Osteoblast (primary cell): ENCODE measurements at regions not wholly inside any gene's neighbourhood (a gene's known extent, or its start where the extent isn't known, plus 50 kb on each side); places are given as distances from the start of the nearest gene placed in this dataset.
A peak's percentile ranks its signal among the peaks of the same experiment; 100 is the strongest.

Experiments used
- DNase-seq: peaks from one replicate; pipeline ENCODE4 v3.0.0; 2011; ENCODE audit warnings: low spot score, mixed read lengths; ENCODE audit not compliant: insufficient read length; ENCODE audit errors: missing footprints
- H2AFZ ChIP-seq: 2 replicates; pipeline ENCODE4 v1.6.0; 2011; ENCODE audit warnings: mild to moderate bottlenecking, low read length
- H3K27ac ChIP-seq: 2 replicates; pipeline ENCODE4 v1.5.1; 2011; ENCODE audit warnings: mild to moderate bottlenecking, low read depth, low read length, moderate library complexity
- H3K27me3 ChIP-seq: 2 replicates; pipeline ENCODE4 v1.6.0; 2012; ENCODE audit warnings: mild to moderate bottlenecking, control low read depth, inconsistent platforms, low read length, moderate library complexity; ENCODE audit not compliant: insufficient read depth
- H3K36me3 ChIP-seq: 2 replicates; pipeline ENCODE4 v1.5.1; 2011; ENCODE audit warnings: mild to moderate bottlenecking, low read length, control low read depth, moderate library complexity; ENCODE audit not compliant: insufficient read depth
- H3K4me1 ChIP-seq: 2 replicates; pipeline ENCODE4 v1.5.1; 2011; ENCODE audit warnings: mild to moderate bottlenecking, low read length, control low read depth, moderate library complexity; ENCODE audit not compliant: insufficient read depth
- H3K4me2 ChIP-seq: 2 replicates; pipeline ENCODE4 v1.6.0; 2011; ENCODE audit warnings: mild to moderate bottlenecking, low read length; ENCODE audit not compliant: insufficient read depth
- H3K4me3 ChIP-seq: fragments of 200-600 bp; sonication (generic); 3 replicates; pipeline ENCODE4 v1.5.1; 2012; ENCODE audit warnings: mild to moderate bottlenecking, low read length, inconsistent platforms; ENCODE audit not compliant: insufficient read depth
- H3K79me2 ChIP-seq: 2 replicates; pipeline ENCODE4 v1.6.0; 2012; ENCODE audit warnings: mild to moderate bottlenecking, low read length, control low read depth, inconsistent platforms; ENCODE audit not compliant: insufficient read depth
- H3K9me3 ChIP-seq: 2 replicates; pipeline ENCODE4 v1.5.1; 2011; ENCODE audit warnings: low read depth, low read length, control low read depth
- H4K20me1 ChIP-seq: 2 replicates; pipeline ENCODE4 v1.6.0; 2012; ENCODE audit warnings: mild to moderate bottlenecking, low read length, control low read depth; ENCODE audit not compliant: insufficient read depth
- CTCF ChIP-seq: IDR thresholded peaks from 2 replicates; pipeline ENCODE4 v1.5.1; 2011; ENCODE audit warnings: mild to moderate bottlenecking, low read depth, low read length, moderate library complexity; ENCODE audit errors: extremely low read depth

GRCh38 chr15:37873336-37873735, 61.1 kb upstream of the TMCO5A start:
- no peak for TF ChIP-seq CTCF
- no peaks in the 10 kb centered on the region for H3K79me2 ChIP-seq

GRCh38 chr15:37876900-37877299, 57.5 kb upstream of the TMCO5A start:
- Histone ChIP-seq H2AFZ (no peak overlapping the region), H3K79me2 (no peaks in the 10 kb centered on the region), H3K4me1 (peaks cover 40% of the 10 kb centered on the region), H3K4me2 (peak overlapping the region; percentile 6), H3K4me3 (no peak overlapping the region), H4K20me1 (no peaks in the 10 kb centered on the region), H3K36me3 (no peaks in the 10 kb centered on the region), H3K9me3 (no peaks in the 10 kb centered on the region), H3K27me3 (peaks cover 4% of the 10 kb centered on the region), H3K27ac (no peak overlapping the region)
- no peak for TF ChIP-seq CTCF
- no peak for DNase-seq

More at GRCh38 chr15:37873336-37873735, 61.1 kb upstream of the TMCO5A start:
- Histone ChIP-seq H3K9me3 (no peaks in the 10 kb centered on the region), H3K4me1 (peaks cover 22% of the 10 kb centered on the region), H3K4me2 (no peak overlapping the region), H3K27ac (no peak overlapping the region), H4K20me1 (no peaks in the 10 kb centered on the region), H3K27me3 (peaks cover 2% of the 10 kb centered on the region), H2AFZ (no peak overlapping the region), H3K36me3 (no peaks in the 10 kb centered on the region), H3K4me3 (no peak overlapping the region)
- DNase-seq, result no peak

GRCh38 chr15:37877851-37878741, 56.3 kb upstream of the TMCO5A start:
- H3K79me2 ChIP-seq, result no peaks in the 10 kb centered on the region
- TF ChIP-seq CTCF, result no peak
- no peak for DNase-seq

GRCh38 chr15:37880009-37880834, 54.2 kb upstream of the TMCO5A start:
- Histone ChIP-seq H3K4me1 (peaks cover 34% of the 10 kb centered on the region), H3K9me3 (no peaks in the 10 kb centered on the region), H4K20me1 (no peaks in the 10 kb centered on the region), H3K36me3 (no peaks in the 10 kb centered on the region), H3K79me2 (no peaks in the 10 kb centered on the region), H2AFZ (no peak overlapping the region), H3K4me3 (no peak overlapping the region), H3K27ac (peak overlapping the region; percentile 35), H3K27me3 (peaks cover 7% of the 10 kb centered on the region), H3K4me2 (peak overlapping the region; percentile 49)
- peak; percentile 87 for TF ChIP-seq CTCF
- no peak for DNase-seq

More at GRCh38 chr15:37877851-37878741, 56.3 kb upstream of the TMCO5A start:
- no peaks in the 10 kb centered on the region for H3K36me3 ChIP-seq
- peak overlapping the region; percentile 45 for H3K27ac ChIP-seq
- peak overlapping the region; percentile 16 for H3K4me3 ChIP-seq
- peak overlapping the region; percentile 42 for H3K4me2 ChIP-seq
- no peaks in the 10 kb centered on the region for H3K9me3 ChIP-seq
- H3K27me3 ChIP-seq, result peaks cover 5% of the 10 kb centered on the region
- peak overlapping the region; percentile 21 for H2AFZ ChIP-seq
- H3K4me1 ChIP-seq, result peaks cover 34% of the 10 kb centered on the region
- H4K20me1 ChIP-seq, result no peaks in the 10 kb centered on the region
